Kidney (tissue), 13 donors: ENCODE measurements at regions not wholly inside any gene's neighbourhood (a gene's known extent, or its start where the extent isn't known, plus 50 kb on each side); places are given as distances from the start of the nearest gene placed in this dataset.

Experiments used
- DNase-seq, 5 donors: peaks; one replicate each; pipeline ENCODE4 v3.0.0-alpha.2; 2013 to 2020
- FAIRE-seq: peaks from 2 replicates; lab custom pipeline; 2012; peaks lifted over from hg19 to GRCh38; lab: Jason Lieb, UNC
- H3K27ac ChIP-seq, 2 donors: one replicate each; pipeline ENCODE4 v1.7.0; 2013; ENCODE audit warnings: low read depth in 2 of 2, low read length in 2 of 2, inconsistent platforms in 1 of 2
- H3K27me3 ChIP-seq: one replicate; pipeline ENCODE4 v1.7.1; 2013; ENCODE audit warnings: low read length, inconsistent platforms; ENCODE audit not compliant: control insufficient read depth, insufficient read depth
- H3K36me3 ChIP-seq, 3 donors: one replicate each; pipeline versions ENCODE4 v1.7.0 to v1.7.1; 2013; ENCODE audit warnings: low read length in 3 of 3, control low read depth in 1 of 3, inconsistent platforms in 1 of 3; ENCODE audit not compliant: insufficient read depth in 3 of 3, control insufficient read depth in 2 of 3
- H3K4me1 ChIP-seq, 3 donors: one replicate each; pipeline versions ENCODE4 v1.7.0 to v1.7.1; 2013; ENCODE audit warnings: low read length in 3 of 3, inconsistent platforms in 1 of 3, low read depth in 1 of 3; ENCODE audit not compliant: control insufficient read depth in 2 of 3, insufficient read depth in 2 of 3
- H3K4me3 ChIP-seq, 3 donors: one replicate each; pipeline versions ENCODE4 v1.7.0 to v1.8.1; 2013; ENCODE audit warnings: low read length in 3 of 3, control low read depth in 1 of 3, inconsistent platforms in 1 of 3
- H3K9ac ChIP-seq, 3 donors: one replicate each; pipeline versions ENCODE4 v1.7.0 to v1.7.1; 2013; ENCODE audit warnings: low read length in 3 of 3, control low read depth in 1 of 3, inconsistent platforms in 1 of 3
- H3K9me3 ChIP-seq, 3 donors: one replicate each; pipeline versions ENCODE4 v1.7.0 to v1.7.1; 2013; ENCODE audit warnings: low read length in 3 of 3, control low read depth in 1 of 3, inconsistent platforms in 1 of 3; ENCODE audit not compliant: control insufficient read depth in 2 of 3, insufficient read depth in 1 of 3
- intact Hi-C: fragments of 100-400 bp; cut with DNase I; formaldehyde crosslinking; loops from one replicate; pipeline ENCODE4 v1.11.1; 2022
- TF ChIP-seq, protein P1 (sequence below): IDR thresholded peaks from 3 replicates; pipeline ENCODE4 v1.5.1; 2012; ENCODE audit warnings: mild to moderate bottlenecking, moderate library complexity, borderline replicate concordance; ENCODE audit not compliant: insufficient read depth; ENCODE audit errors: extremely low read depth
- donor health status: control.
- donor health status: control.
- donor health status: control.
- donor health status: control.
- donor health status: control.
- donor health status: DM: yes; HTN: yes; CAD: no.
- donor health status: Normal renal cell carcinoma (clear cell type).

DNA sequence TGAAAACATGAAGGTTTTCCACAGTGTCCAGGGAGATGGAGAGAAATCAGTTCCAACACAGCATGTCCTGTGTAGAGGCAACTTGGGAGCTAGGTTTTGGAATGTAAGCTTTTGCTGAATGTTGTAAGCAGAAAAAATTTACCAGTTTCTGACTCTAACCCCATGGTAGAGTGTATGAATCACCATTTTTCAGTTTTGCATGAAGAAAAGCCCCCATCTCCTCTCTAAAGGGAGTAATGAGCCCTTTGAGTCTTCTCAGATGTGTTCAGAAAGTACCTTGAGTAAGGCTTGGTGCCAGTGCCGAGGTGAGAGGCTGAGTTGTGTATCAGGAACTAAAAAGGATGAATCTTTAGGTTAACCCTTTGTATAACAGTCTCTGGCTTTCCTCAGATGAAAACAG is 96.2 kb downstream of the ADRB2 start:
- no peaks in the 10 kb centered on the region for H3K4me1 ChIP-seq
- intact Hi-C loops = no loop called here
- H3K4me3 ChIP-seq = no peak overlapping the region
- H3K27ac ChIP-seq = no peak overlapping the region
- TF ChIP-seq, protein P1, sequence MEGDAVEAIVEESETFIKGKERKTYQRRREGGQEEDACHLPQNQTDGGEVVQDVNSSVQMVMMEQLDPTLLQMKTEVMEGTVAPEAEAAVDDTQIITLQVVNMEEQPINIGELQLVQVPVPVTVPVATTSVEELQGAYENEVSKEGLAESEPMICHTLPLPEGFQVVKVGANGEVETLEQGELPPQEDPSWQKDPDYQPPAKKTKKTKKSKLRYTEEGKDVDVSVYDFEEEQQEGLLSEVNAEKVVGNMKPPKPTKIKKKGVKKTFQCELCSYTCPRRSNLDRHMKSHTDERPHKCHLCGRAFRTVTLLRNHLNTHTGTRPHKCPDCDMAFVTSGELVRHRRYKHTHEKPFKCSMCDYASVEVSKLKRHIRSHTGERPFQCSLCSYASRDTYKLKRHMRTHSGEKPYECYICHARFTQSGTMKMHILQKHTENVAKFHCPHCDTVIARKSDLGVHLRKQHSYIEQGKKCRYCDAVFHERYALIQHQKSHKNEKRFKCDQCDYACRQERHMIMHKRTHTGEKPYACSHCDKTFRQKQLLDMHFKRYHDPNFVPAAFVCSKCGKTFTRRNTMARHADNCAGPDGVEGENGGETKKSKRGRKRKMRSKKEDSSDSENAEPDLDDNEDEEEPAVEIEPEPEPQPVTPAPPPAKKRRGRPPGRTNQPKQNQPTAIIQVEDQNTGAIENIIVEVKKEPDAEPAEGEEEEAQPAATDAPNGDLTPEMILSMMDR = no peak
- no peak overlapping the region for H3K9ac ChIP-seq
- DNase-seq (no peak), FAIRE-seq (no peak)
- H3K27me3 ChIP-seq = no peaks in the 10 kb centered on the region
- no peaks in the 10 kb centered on the region for H3K36me3 ChIP-seq
- no peaks in the 10 kb centered on the region for H3K9me3 ChIP-seq

DNA sequence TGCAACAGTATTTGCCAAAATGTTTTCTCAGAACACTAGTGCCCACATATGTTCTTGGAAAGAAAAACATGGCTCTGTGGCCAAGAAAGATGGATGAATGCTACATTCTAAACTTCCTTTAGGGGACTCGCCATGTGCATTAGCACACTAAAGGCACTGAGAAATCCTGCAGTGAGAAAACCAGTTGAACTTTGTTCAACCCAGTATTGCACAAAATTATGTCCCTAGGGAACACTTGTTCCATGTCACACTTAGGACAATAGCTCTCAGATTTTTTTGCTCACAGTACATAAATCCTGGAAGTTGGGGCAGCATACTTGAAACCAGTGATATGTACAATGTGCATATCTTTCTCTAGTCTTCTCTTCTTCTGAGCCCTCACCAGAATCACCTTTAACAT is 96.6 kb downstream of the ADRB2 start:
- Histone ChIP-seq H3K27me3 (no peaks in the 10 kb centered on the region), H3K9ac (no peak overlapping the region), H3K27ac (no peak overlapping the region), H3K4me3 (no peak overlapping the region), H3K36me3 (no peaks in the 10 kb centered on the region), H3K9me3 (no peaks in the 10 kb centered on the region), H3K4me1 (no peaks in the 10 kb centered on the region)
- TF ChIP-seq, protein P1 = no peak
- no peak for FAIRE-seq
- no peak for DNase-seq
- intact Hi-C loops = no loop called here

DNA sequence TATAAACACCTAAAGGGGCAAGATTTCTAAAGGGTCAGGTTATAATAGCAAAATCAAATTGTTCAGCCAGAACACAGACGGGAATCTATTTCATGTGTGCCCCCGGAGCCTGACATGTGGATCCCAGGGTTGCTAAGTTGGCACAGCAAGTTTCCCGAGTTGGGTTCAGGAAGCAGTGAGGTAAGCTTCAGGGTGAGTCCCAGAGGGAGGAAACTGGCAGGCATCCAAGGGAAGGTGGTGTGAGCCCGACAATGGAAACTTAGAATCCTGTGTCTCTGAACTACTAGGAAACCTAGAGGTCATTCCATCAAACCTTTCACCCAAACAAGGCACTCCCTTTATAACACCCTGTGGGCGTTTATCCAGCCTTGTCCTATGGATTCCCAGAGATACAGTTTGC is 98.4 kb downstream of the ADRB2 start:
- DNase-seq (no peak), FAIRE-seq (no peak)
- Histone ChIP-seq H3K4me3 (no peak overlapping the region), H3K27me3 (no peaks in the 10 kb centered on the region), H3K9me3 (no peaks in the 10 kb centered on the region), H3K9ac (no peak overlapping the region), H3K4me1 (no peaks in the 10 kb centered on the region), H3K36me3 (no peaks in the 10 kb centered on the region), H3K27ac (no peak overlapping the region)
- TF ChIP-seq, protein P1 = no peak
- intact Hi-C loops = no loop called here

DNA sequence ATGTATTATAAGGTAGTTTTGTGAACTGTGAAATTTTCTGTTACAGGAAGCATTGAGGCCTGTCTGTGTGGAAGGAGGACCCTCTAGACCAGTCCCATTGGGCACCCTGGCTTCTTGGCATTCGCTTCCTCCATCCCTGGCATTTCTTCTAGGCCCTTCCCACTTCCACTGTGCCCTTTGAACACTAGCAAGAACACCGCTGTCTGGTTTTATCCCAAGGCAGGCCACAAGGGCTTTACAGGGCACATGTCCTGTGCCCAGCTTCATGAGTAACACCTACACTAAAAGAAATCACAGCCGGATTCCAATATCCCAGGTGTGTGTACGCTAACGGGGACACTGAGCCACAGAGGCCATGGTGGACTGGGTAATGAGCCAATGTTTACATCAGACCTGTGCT is 99.8 kb downstream of the ADRB2 start:
- Histone ChIP-seq H3K27ac (no peak overlapping the region), H3K4me1 (no peaks in the 10 kb centered on the region), H3K36me3 (no peaks in the 10 kb centered on the region), H3K9ac (no peak overlapping the region), H3K27me3 (no peaks in the 10 kb centered on the region), H3K4me3 (no peak overlapping the region), H3K9me3 (no peaks in the 10 kb centered on the region)
- FAIRE-seq = no peak
- DNase-seq = no peak
- intact Hi-C loops = no loop called here
- TF ChIP-seq, protein P1 = no peak
